Neural progenitor cell (in vitro differentiated cells): ENCODE measurements at regions not wholly inside any gene's neighbourhood (a gene's known extent, or its start where the extent isn't known, plus 50 kb on each side); places are given as distances from the start of the nearest gene placed in this dataset.

Experiments used
- DNase-seq: peaks from one replicate; pipeline ENCODE4 v3.0.0-alpha.2; 2016; ENCODE audit warnings: low spot score
- H2AFZ ChIP-seq: fragments of 200-600 bp; sonication (generic); replicated peaks from 2 replicates; pipeline ENCODE4 v1.6.1; 2016; ENCODE audit warnings: antibody characterized with exemption
- H3F3A ChIP-seq: fragments of 200-600 bp; sonication (generic); 2 replicates; pipeline ENCODE4 v1.6.1; 2016; ENCODE audit warnings: antibody characterized with exemption, low read depth
- H3K27ac ChIP-seq: fragments of 200-600 bp; sonication (generic); 2 replicates; pipeline ENCODE4 v1.5.1; 2016; ENCODE audit warnings: mild to moderate bottlenecking
- H3K27me3 ChIP-seq: fragments of 200-600 bp; sonication (generic); 2 replicates; pipeline ENCODE4 v1.6.1; 2016; ENCODE audit warnings: mild to moderate bottlenecking, moderate library complexity
- H3K36me3 ChIP-seq: fragments of 200-600 bp; sonication (generic); 2 replicates; pipeline ENCODE4 v1.5.1; 2016
- H3K4me1 ChIP-seq: fragments of 200-600 bp; sonication (generic); 2 replicates; pipeline ENCODE4 v1.6.1; 2016; ENCODE audit warnings: mixed run types
- H3K4me2 ChIP-seq: fragments of 200-600 bp; sonication (generic); 2 replicates; pipeline ENCODE4 v1.6.1; 2016
- H3K4me3 ChIP-seq: fragments of 200-600 bp; sonication (generic); 2 replicates; pipeline ENCODE4 v1.5.1; 2016
- H3K79me2 ChIP-seq: fragments of 200-600 bp; sonication (generic); 2 replicates; pipeline ENCODE4 v1.6.1; 2016; ENCODE audit warnings: low read depth
- H3K9ac ChIP-seq: fragments of 200-600 bp; sonication (generic); 2 replicates; pipeline ENCODE4 v1.6.1; 2016
- H3K9me3 ChIP-seq: fragments of 200-600 bp; sonication (generic); 2 replicates; pipeline ENCODE4 v1.5.1; 2016; ENCODE audit warnings: low read depth
- H4K20me1 ChIP-seq: fragments of 200-600 bp; sonication (generic); 2 replicates; pipeline ENCODE4 v1.6.1; 2016; ENCODE audit warnings: low read depth
- H3K27ac Mint-ChIP-seq: 3 replicates; pipeline ENCODE4 v1.8.0; 2021; ENCODE audit warnings: mixed read lengths
- H3K27me3 Mint-ChIP-seq: 2 replicates; pipeline ENCODE4 v1.8.0; 2022; ENCODE audit warnings: low read depth, mild to moderate bottlenecking, inconsistent platforms, moderate library complexity, mixed read lengths; ENCODE audit not compliant: insufficient read depth
- H3K36me3 Mint-ChIP-seq: 3 replicates; pipeline ENCODE4 v1.8.0; 2021; ENCODE audit warnings: mixed read lengths
- H3K4me1 Mint-ChIP-seq: 3 replicates; pipeline ENCODE4 v1.8.0; 2021; ENCODE audit warnings: mixed read lengths
- H3K4me3 Mint-ChIP-seq: 3 replicates; pipeline ENCODE4 v1.8.0; 2021; ENCODE audit warnings: mild to moderate bottlenecking, moderate library complexity, mixed read lengths
- H3K9me3 Mint-ChIP-seq: 3 replicates; pipeline ENCODE4 v1.8.0; 2020; ENCODE audit warnings: mixed read lengths
- CTCF ChIP-seq: fragments of 200-600 bp; sonication (generic); IDR thresholded peaks from 2 replicates; pipeline ENCODE4 v1.5.1; 2017; ENCODE audit warnings: antibody characterized with exemption, mild to moderate bottlenecking
- EZH2 ChIP-seq: fragments of 200-600 bp; sonication (generic); IDR thresholded peaks from 2 replicates; pipeline ENCODE4 v1.6.1; 2017; ENCODE audit warnings: antibody characterized with exemption, mild to moderate bottlenecking, moderate library complexity
- EZH2phosphoT487 ChIP-seq: fragments of 200-600 bp; sonication (generic); IDR thresholded peaks from 2 replicates; pipeline ENCODE4 v1.6.1; 2017; ENCODE audit warnings: antibody characterized with exemption

- DNase-seq: no peak
- Histone ChIP-seq H3K9ac (no peak overlapping the region), H3K4me3 (no peak overlapping the region), H4K20me1 (no peaks in the 10 kb centered on the region), H3K36me3 (no peaks in the 10 kb centered on the region), H3K27ac (no peak overlapping the region), H3K9me3 (no peaks in the 10 kb centered on the region), H3F3A (peaks cover 6% of the 10 kb centered on the region), H2AFZ (no peak overlapping the region), H3K4me2 (no peak overlapping the region), H3K4me1 (peaks cover 16% of the 10 kb centered on the region), H3K79me2 (no peaks in the 10 kb centered on the region), H3K27me3 (no peaks in the 10 kb centered on the region)
- no peaks in the 10 kb centered on the region for H3K9me3 Mint-ChIP-seq
- H3K36me3 Mint-ChIP-seq: no peaks in the 10 kb centered on the region
- H3K4me1 Mint-ChIP-seq: peaks cover 58% of the 10 kb centered on the region
- peaks cover 7% of the 10 kb centered on the region for H3K27me3 Mint-ChIP-seq
- H3K4me3 Mint-ChIP-seq: no peak overlapping the region
- H3K27ac Mint-ChIP-seq: no peak overlapping the region
- no peak for TF ChIP-seq EZH2phosphoT487
- no peak for TF ChIP-seq EZH2
- no peak for TF ChIP-seq CTCF
These were observed 64.1 kb upstream of the SPOCK1 start for GRCh38 chr5:137563301-137563645.

DNA sequence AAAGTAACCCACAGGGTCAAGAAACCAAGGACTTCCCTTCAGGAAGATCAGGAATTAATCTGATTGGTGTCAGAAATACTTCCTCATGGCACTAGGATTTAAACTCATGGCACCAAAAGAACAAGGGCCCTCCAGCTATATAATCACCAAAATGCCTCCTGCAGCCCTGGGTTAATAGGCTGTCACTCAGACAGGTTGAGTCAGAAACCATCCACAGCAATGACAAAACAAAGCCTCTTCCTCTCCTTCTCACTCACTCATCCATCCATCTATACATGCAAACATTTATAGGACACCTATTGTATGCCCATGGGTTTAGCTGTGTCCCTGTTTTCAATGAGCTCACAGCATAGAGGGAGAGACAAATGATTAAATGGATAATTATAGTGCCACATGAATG, 62.5 kb upstream of the SPOCK1 start:
- Histone ChIP-seq H3K9me3 (no peaks in the 10 kb centered on the region), H4K20me1 (no peaks in the 10 kb centered on the region), H3K4me2 (no peak overlapping the region), H3F3A (peaks cover 6% of the 10 kb centered on the region), H3K27me3 (no peaks in the 10 kb centered on the region), H2AFZ (no peak overlapping the region), H3K79me2 (no peaks in the 10 kb centered on the region), H3K36me3 (no peaks in the 10 kb centered on the region), H3K27ac (no peak overlapping the region), H3K4me3 (no peak overlapping the region), H3K4me1 (peaks cover 11% of the 10 kb centered on the region), H3K9ac (no peak overlapping the region)
- Mint-ChIP-seq H3K27ac (no peak overlapping the region), H3K4me3 (no peak overlapping the region), H3K36me3 (no peaks in the 10 kb centered on the region), H3K27me3 (peaks cover 7% of the 10 kb centered on the region), H3K9me3 (no peaks in the 10 kb centered on the region), H3K4me1 (peaks cover 41% of the 10 kb centered on the region)
- no peak for DNase-seq
- no peak for TF ChIP-seq EZH2phosphoT487
- no peak for TF ChIP-seq EZH2
- TF ChIP-seq CTCF: no peak

GRCh38 chr5:137560420-137560819, 61.3 kb upstream of the SPOCK1 start:
- H3K4me3 Mint-ChIP-seq: no peak overlapping the region
- Histone ChIP-seq H3K79me2 (no peaks in the 10 kb centered on the region), H2AFZ (no peak overlapping the region), H3F3A (peaks cover 6% of the 10 kb centered on the region), H3K4me1 (peaks cover 11% of the 10 kb centered on the region), H3K4me3 (no peak overlapping the region), H3K9ac (no peak overlapping the region), H3K9me3 (no peaks in the 10 kb centered on the region), H4K20me1 (no peaks in the 10 kb centered on the region), H3K27me3 (no peaks in the 10 kb centered on the region), H3K27ac (no peak overlapping the region), H3K4me2 (no peak overlapping the region), H3K36me3 (no peaks in the 10 kb centered on the region)
- H3K27me3 Mint-ChIP-seq: no peaks in the 10 kb centered on the region
- DNase-seq: no peak
- peaks cover 29% of the 10 kb centered on the region for H3K4me1 Mint-ChIP-seq
- no peak overlapping the region for H3K27ac Mint-ChIP-seq
- no peaks in the 10 kb centered on the region for H3K9me3 Mint-ChIP-seq
- TF ChIP-seq CTCF: no peak
- TF ChIP-seq EZH2: no peak
- H3K36me3 Mint-ChIP-seq: no peaks in the 10 kb centered on the region
